HCEC 1CT (cell line): ENCODE measurements at regions not wholly inside any gene's neighbourhood (a gene's known extent, or its start where the extent isn't known, plus 50 kb on each side); places are given as distances from the start of the nearest gene placed in this dataset.
A peak's percentile ranks its signal among the peaks of the same experiment; 100 is the strongest.

Experiments used
- DNase-seq: peaks from one replicate; pipeline ENCODE4 v3.0.0-alpha.2; 2017

DNA sequence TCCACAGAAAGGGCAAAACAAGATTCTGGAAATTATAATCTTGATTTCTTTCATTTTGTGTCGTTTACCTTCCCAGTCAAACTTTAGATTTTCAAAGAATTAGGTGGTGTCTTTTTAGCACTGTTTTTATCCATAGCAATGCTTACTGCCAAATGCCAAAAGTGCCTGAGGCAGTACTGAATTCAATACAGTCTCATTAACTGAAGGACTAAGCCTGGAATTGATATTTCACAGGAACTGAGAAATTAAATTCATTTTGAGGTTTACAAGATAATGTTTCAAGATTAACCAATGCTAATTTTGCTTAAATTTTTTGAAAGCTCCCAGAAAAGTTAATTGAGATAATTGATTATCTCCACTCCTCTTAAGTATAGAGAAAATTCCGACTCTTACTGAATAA is 68.8 kb upstream of the ARHGAP24 start:
- no peak for DNase-seq

DNA sequence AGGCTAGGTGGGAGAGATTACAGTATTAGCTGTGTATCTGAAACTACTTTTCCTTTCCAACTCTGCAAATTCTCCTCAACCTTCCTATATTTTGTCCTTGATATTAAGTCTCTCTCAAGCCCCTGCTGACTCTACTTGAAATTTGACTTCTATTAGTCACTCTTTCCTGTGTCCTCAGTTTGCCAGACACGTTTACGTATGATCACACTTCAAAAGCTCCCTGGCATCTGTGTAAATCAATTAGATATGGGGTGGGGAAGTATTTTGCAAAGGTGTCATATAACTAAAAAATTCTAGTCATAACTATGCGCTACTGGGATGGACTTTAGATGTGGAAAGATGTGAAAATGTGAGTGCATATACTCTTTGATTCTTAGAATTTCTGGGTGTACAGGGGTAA is 67.4 kb upstream of the ARHGAP24 start:
- no peak for DNase-seq

GRCh38 chr4:85408301-85408700 is 66.6 kb upstream of the ARHGAP24 start:
- DNase-seq: no peak

DNA sequence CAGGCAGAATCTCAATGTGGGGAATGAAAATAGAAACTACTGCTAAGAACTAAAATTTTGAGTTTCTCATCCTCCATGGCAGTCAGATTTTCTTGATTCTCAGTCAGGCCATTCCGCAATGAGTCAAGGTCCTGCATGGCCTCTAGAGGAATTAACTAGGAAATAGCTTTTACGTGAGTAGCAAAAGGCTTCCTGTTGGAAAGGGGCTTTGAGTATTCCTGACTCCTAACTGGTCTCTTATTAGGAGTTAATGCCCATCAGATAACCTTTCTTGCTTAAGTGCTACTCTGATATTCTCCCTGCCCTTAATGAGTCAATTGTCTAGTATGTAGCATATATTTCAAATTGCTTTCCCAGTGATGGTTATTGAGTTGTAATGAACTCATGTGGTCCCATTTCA is 65.7 kb upstream of the ARHGAP24 start:
- no peak for DNase-seq

- no peak for DNase-seq
These were observed 63.6 kb upstream of the ARHGAP24 start for GRCh38 chr4:85411386-85411785.

DNA sequence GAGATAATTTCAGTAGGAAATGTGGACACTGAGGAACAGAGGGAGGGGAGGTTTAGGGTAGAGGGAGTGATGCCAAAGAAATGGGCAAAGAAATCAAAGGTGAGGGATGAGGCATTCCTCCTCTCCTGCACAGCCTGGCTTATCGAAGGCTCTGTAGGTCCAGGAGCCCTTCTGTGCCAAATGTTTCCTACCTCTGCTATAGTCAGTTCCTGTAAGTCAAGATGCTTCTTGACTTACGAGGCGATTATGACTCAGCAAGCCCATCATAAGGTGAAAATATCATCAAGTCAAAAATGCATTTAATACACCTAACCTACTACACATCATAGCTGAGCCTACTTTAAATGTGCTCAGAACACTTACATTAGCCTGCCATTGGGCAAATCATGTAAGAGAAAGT is 60.0 kb upstream of the ARHGAP24 start:
- no peak for DNase-seq

DNA sequence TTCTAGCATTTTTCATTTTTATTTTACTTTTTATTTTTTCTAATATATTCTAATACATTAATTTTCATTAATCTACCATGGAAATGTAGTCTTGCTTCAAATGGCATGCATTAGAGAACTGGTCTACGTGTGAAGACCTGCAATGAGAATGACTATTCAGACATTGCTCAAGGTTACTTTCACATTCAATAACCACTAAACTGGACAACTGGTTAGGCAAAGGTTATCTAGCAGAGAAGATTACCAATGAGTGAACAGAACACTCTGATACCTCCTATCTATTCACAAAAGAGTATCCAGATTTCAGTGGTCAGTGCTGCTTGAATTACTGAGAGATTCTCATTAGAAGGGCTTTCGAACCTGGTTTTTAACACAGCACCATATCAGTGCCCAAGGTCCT is 58.9 kb upstream of the ARHGAP24 start:
- DNase-seq: no peak

DNA sequence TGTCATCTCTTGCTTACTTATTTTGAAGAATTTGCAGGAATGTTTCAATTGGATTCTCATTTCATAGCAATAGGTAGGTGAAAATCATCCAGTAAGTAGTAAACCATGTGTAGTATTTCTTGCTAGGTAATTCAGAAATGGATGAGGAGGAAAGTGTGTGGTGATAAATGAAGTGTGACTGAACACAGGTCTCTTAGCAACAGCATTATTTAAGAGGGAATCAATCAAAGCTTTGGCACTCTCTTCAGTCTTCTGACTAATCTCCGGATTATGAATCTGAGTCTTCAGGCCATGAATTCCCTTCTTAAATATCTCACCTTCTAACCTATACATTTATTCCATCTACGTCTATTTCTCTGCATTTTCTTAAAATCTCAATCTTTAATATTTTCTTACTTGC is 55.8 kb upstream of the ARHGAP24 start:
- no peak for DNase-seq

- DNase-seq: no peak
These were observed 54.1 kb upstream of the ARHGAP24 start for GRCh38 chr4:85420831-85421230.

DNA sequence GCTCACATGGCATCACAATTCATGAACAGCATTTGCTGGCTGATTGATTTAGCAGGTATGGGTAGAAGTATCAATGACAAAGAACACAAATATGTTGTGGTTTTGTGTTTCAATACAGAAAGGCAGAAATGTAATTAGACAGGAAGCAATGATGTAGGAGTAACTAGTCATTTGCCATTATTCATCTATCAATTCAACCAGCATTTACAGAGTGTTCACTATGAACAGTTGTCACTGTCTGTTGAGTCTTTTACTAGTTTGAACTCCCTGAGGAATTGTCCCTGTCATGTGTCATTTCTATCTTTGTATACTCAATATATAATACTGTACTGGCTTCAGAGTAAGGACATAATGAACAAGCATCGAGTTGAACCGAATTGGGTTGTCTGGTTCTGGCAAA is 51.5 kb upstream of the ARHGAP24 start:
- peak; percentile 13 for DNase-seq
